Activated CD4-positive, alpha-beta T cell treated with anti-CD3 and anti-CD28 coated beads for 36 hours (primary cell): ENCODE measurements at regions not wholly inside any gene's neighbourhood (a gene's known extent, or its start where the extent isn't known, plus 50 kb on each side); places are given as distances from the start of the nearest gene placed in this dataset.

Experiments used
- ATAC-seq: fragments of 200-7000 bp; cut with Tn5 transposase; one replicate; pipeline ENCODE4 v1.10.0; 2021; ENCODE audit warnings: mild to moderate bottlenecking, moderate library complexity
- CTCF ChIA-PET: fragments of 350-600 bp; sonication (Branson Sonifier 250); formaldehyde crosslinking; loops from one replicate; lab custom pipeline; 2021; ENCODE audit warnings: antibody characterized with exemption; lab: Charles Lee
- POLR2A ChIA-PET: fragments of 350-600 bp; sonication (Branson Sonifier 250); formaldehyde crosslinking; loops from one replicate; lab custom pipeline; 2021; ENCODE audit warnings: antibody characterized with exemption, inconsistent platforms; lab: Charles Lee
- DNase-seq: peaks from one replicate; pipeline ENCODE4 v3.0.0-alpha.2; 2020
- H3K27ac Mint-ChIP-seq: one replicate; pipeline ENCODE4 v1.8.0; 2021; ENCODE audit warnings: mixed read lengths
- H3K27me3 Mint-ChIP-seq: one replicate; pipeline ENCODE4 v1.8.0; 2021; ENCODE audit warnings: mixed read lengths
- H3K36me3 Mint-ChIP-seq: one replicate; pipeline ENCODE4 v1.8.0; 2021; ENCODE audit warnings: low read depth, mixed read lengths
- H3K4me1 Mint-ChIP-seq: one replicate; pipeline ENCODE4 v1.8.0; 2021; ENCODE audit warnings: mixed read lengths
- H3K4me3 Mint-ChIP-seq: one replicate; pipeline ENCODE4 v1.8.0; 2021; ENCODE audit warnings: mild to moderate bottlenecking, moderate library complexity, mixed read lengths
- H3K9me3 Mint-ChIP-seq: one replicate; pipeline ENCODE4 v1.8.0; 2021; ENCODE audit warnings: low read depth, mixed read lengths
- intact Hi-C, 2 experiments: fragments of 100-400 bp; cut with DNase I in 1 of 2; cut with micrococcal nuclease in 1 of 2; formaldehyde crosslinking; loops; one replicate each; pipeline versions ENCODE4 v1.14.2 to v1.15.1; 2022 to 2024; cut with DNase I, micrococcal nuclease

GRCh38 chr1:229984310-229984991 lies 82.6 kb upstream of the GALNT2 start:
- peaks cover 5% of the 10 kb centered on the region for H3K27me3 Mint-ChIP-seq
- H3K27ac Mint-ChIP-seq, result no peak overlapping the region
- CTCF ChIA-PET, result interaction anchor here (0.8 to 0.9 kb wide), 2 partner anchors 21 to 59 kb away, joined by 3 to 4 read pairs; no protein-coding TSS in a partner anchor
- no peaks in the 10 kb centered on the region for H3K4me1 Mint-ChIP-seq
- DNase-seq, result no peak
- no peak for ATAC-seq
- no peak overlapping the region for H3K4me3 Mint-ChIP-seq
- no peaks in the 10 kb centered on the region for H3K36me3 Mint-ChIP-seq
- POLR2A ChIA-PET, result no interaction called here
- no peaks in the 10 kb centered on the region for H3K9me3 Mint-ChIP-seq
- intact Hi-C loops, result no loop called here

DNA sequence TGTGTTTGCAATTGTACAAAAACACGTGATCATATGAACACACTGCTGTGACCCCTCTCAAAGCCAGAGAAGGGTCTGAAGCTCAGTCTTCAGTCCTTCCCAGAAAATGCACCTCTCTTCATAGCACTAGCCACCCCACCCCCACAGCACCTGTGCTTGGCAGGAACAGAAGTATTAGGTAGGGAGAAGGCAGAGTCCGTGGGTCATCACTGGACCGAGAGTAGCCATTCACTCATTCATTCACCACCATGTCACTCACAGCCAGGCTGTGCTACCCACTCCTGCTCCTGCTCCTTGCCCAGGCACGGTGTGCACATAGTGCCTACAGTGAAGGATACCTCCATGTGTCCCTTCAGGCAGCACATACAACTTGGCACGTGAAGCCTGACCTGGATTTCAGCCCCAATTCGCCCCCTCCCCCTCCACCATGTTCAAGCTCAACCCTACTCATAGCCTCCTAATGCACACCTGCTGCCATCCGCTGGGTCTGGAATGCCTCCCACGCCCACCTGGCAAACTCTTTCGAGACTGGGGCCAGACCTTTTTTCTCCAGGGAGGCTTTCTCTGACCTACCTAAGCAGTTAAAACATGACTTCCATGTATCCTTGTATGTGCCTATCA lies 81.9 kb upstream of the GALNT2 start:
- no peak for ATAC-seq
- no peaks in the 10 kb centered on the region for H3K36me3 Mint-ChIP-seq
- ChIA-PET CTCF (no interaction called here), POLR2A (no interaction called here)
- DNase-seq, result no peak
- H3K4me1 Mint-ChIP-seq, result no peaks in the 10 kb centered on the region
- H3K27ac Mint-ChIP-seq, result no peak overlapping the region
- no peak overlapping the region for H3K4me3 Mint-ChIP-seq
- no peaks in the 10 kb centered on the region for H3K9me3 Mint-ChIP-seq
- H3K27me3 Mint-ChIP-seq, result peaks cover 5% of the 10 kb centered on the region
- intact Hi-C loops, result no loop called here

GRCh38 chr1:229985613-229986010 lies 81.4 kb upstream of the GALNT2 start:
- no peaks in the 10 kb centered on the region for H3K36me3 Mint-ChIP-seq
- no peak overlapping the region for H3K27ac Mint-ChIP-seq
- DNase-seq, result no peak
- no peaks in the 10 kb centered on the region for H3K9me3 Mint-ChIP-seq
- no peak for ATAC-seq
- peaks cover 5% of the 10 kb centered on the region for H3K27me3 Mint-ChIP-seq
- CTCF ChIA-PET, result no interaction called here
- H3K4me1 Mint-ChIP-seq, result no peaks in the 10 kb centered on the region
- intact Hi-C loops, result no loop called here
- POLR2A ChIA-PET, result no interaction called here
- H3K4me3 Mint-ChIP-seq, result no peak overlapping the region

GRCh38 chr1:229986737-229987337 lies 80.2 kb upstream of the GALNT2 start:
- CTCF ChIA-PET, result no interaction called here
- Mint-ChIP-seq H3K4me3 (no peak overlapping the region), H3K36me3 (no peaks in the 10 kb centered on the region), H3K4me1 (no peaks in the 10 kb centered on the region), H3K27ac (no peak overlapping the region), H3K9me3 (no peaks in the 10 kb centered on the region), H3K27me3 (peaks cover 5% of the 10 kb centered on the region)
- POLR2A ChIA-PET, result interaction anchor here (0.7 kb wide), 1 partner anchor 85 kb away, joined by 3 read pairs; no protein-coding TSS in a partner anchor
- ATAC-seq (no peak), DNase-seq (no peak)
- intact Hi-C loops, result no loop called here

DNA sequence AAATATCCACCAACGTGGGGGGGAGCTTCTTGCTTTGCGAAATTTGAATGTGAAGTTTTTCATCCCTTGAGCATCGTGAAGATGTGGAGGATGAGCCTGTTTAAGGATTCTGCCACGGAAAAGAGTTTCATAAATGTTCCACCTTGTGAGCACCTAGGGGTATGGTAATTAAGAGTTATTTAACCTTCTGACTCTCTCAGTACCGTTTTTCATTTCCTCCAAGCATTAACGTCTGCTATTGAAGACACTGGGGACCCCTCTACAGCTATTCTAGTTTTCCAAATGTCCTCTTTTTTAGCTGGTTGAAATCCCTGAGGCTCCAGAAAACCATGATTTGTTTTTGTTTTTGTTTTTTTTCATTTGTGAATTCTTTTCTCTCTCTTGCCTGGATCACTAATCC lies 79.1 kb upstream of the GALNT2 start:
- peaks cover 5% of the 10 kb centered on the region for H3K27me3 Mint-ChIP-seq
- H3K9me3 Mint-ChIP-seq, result no peaks in the 10 kb centered on the region
- no peaks in the 10 kb centered on the region for H3K4me1 Mint-ChIP-seq
- intact Hi-C loops, result no loop called here
- DNase-seq (no peak), ATAC-seq (no peak)
- ChIA-PET CTCF (no interaction called here), POLR2A (no interaction called here)
- no peak overlapping the region for H3K27ac Mint-ChIP-seq
- H3K4me3 Mint-ChIP-seq, result no peak overlapping the region
- no peaks in the 10 kb centered on the region for H3K36me3 Mint-ChIP-seq

DNA sequence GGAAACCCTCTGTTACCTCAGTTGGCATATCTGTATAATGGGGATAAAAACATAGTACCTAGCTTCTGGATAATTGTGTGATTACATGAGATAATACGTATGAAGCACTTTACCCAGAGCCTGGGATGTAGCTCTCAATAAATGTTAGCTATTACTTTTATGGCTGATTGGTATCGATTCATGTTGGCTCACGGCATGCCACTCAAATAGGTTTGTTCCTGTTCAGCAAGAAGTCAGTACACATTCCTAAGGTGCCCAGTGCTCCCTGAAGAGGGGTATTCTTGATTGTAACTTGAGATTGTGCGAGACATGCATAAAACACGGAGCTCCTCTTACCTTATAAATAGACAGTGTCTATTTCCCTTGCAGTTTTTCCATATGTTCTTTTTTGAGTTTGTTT lies 78.5 kb upstream of the GALNT2 start:
- Mint-ChIP-seq H3K27me3 (peaks cover 5% of the 10 kb centered on the region), H3K36me3 (no peaks in the 10 kb centered on the region), H3K9me3 (no peaks in the 10 kb centered on the region), H3K27ac (no peak overlapping the region), H3K4me1 (no peaks in the 10 kb centered on the region), H3K4me3 (no peak overlapping the region)
- intact Hi-C loops, result no loop called here
- DNase-seq (no peak), ATAC-seq (no peak)
- CTCF ChIA-PET, result no interaction called here
- POLR2A ChIA-PET, result no interaction called here

- Mint-ChIP-seq H3K36me3 (no peaks in the 10 kb centered on the region), H3K27me3 (peaks cover 3% of the 10 kb centered on the region), H3K4me3 (no peak overlapping the region), H3K9me3 (no peaks in the 10 kb centered on the region), H3K4me1 (no peaks in the 10 kb centered on the region), H3K27ac (no peak overlapping the region)
- POLR2A ChIA-PET, result no interaction called here
- intact Hi-C loops, result no loop called here
- CTCF ChIA-PET, result interaction anchor here (2.5 kb wide), 1 partner anchor 17 kb away, joined by 8 read pairs; no protein-coding TSS in a partner anchor
- ATAC-seq, result no peak
- no peak for DNase-seq
Measured at GRCh38 chr1:229989591-229990248, 77.3 kb upstream of the GALNT2 start.

- no peaks in the 10 kb centered on the region for H3K36me3 Mint-ChIP-seq
- no peak overlapping the region for H3K27ac Mint-ChIP-seq
- peaks cover 3% of the 10 kb centered on the region for H3K27me3 Mint-ChIP-seq
- no peak for DNase-seq
- CTCF ChIA-PET, result interaction anchor here (2.5 kb wide), 1 partner anchor 17 kb away, joined by 8 read pairs; no protein-coding TSS in a partner anchor
- POLR2A ChIA-PET, result no interaction called here
- intact Hi-C loops, result no loop called here
- H3K4me1 Mint-ChIP-seq, result no peaks in the 10 kb centered on the region
- H3K9me3 Mint-ChIP-seq, result no peaks in the 10 kb centered on the region
- ATAC-seq, result no peak
- no peak overlapping the region for H3K4me3 Mint-ChIP-seq
Measured at GRCh38 chr1:229990326-229990725, 76.7 kb upstream of the GALNT2 start.

- H3K4me1 Mint-ChIP-seq, result no peaks in the 10 kb centered on the region
- peaks cover 3% of the 10 kb centered on the region for H3K27me3 Mint-ChIP-seq
- H3K36me3 Mint-ChIP-seq, result no peaks in the 10 kb centered on the region
- no peak overlapping the region for H3K4me3 Mint-ChIP-seq
- intact Hi-C loops, result no loop called here
- DNase-seq, result no peak
- ATAC-seq, result no peak
- POLR2A ChIA-PET, result interaction anchor here (1.0 kb wide), 1 partner anchor 12 kb away, joined by 3 read pairs; no protein-coding TSS in a partner anchor
- H3K9me3 Mint-ChIP-seq, result no peaks in the 10 kb centered on the region
- no peak overlapping the region for H3K27ac Mint-ChIP-seq
- CTCF ChIA-PET, result interaction anchor here (0.7 to 2.5 kb wide), 2 partner anchors 16 to 210 kb away, joined by 3 to 8 read pairs; no protein-coding TSS in a partner anchor
Measured at GRCh38 chr1:229991104-229991513, 75.9 kb upstream of the GALNT2 start.

DNA sequence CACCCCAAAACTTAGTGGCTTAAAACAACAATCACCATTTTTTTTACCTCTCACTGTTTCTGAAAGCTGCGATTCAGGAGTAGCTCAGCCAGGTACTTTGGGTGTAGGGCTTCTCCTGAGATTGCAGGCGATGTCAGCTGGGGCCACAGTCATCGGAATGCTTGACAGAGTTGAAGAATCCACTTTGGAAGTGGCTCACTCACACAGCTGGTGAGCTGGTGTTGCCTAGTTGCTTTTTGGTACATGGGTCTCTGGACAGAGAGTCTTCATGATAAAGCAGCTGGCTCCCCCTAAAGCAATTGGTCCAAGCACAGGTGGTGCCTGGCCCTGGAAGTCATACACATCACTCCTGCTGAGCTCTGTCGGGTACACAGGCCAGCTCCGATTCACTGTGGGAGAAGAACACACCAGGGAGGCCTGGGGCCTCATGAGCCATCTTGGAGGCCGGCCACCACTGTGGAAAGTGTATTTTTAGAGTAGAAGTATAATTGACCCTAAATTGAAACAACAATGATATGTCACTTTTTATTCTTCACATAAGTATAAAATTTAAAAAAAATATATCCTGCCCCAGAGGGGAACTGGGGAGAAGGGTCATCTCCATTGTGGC lies 75.2 kb upstream of the GALNT2 start:
- H3K27me3 Mint-ChIP-seq, result peaks cover 3% of the 10 kb centered on the region
- intact Hi-C loops, result no loop called here
- H3K4me1 Mint-ChIP-seq, result no peaks in the 10 kb centered on the region
- ATAC-seq (no peak), DNase-seq (no peak)
- CTCF ChIA-PET, result interaction anchor here (0.8 to 2.5 kb wide), 2 partner anchors 15 to 1328 kb away, joined by 3 to 8 read pairs; no protein-coding TSS in a partner anchor
- no peak overlapping the region for H3K4me3 Mint-ChIP-seq
- POLR2A ChIA-PET, result interaction anchor here (1.0 kb wide), 1 partner anchor 12 kb away, joined by 3 read pairs; no protein-coding TSS in a partner anchor
- no peak overlapping the region for H3K27ac Mint-ChIP-seq
- no peaks in the 10 kb centered on the region for H3K9me3 Mint-ChIP-seq
- H3K36me3 Mint-ChIP-seq, result no peaks in the 10 kb centered on the region

DNA sequence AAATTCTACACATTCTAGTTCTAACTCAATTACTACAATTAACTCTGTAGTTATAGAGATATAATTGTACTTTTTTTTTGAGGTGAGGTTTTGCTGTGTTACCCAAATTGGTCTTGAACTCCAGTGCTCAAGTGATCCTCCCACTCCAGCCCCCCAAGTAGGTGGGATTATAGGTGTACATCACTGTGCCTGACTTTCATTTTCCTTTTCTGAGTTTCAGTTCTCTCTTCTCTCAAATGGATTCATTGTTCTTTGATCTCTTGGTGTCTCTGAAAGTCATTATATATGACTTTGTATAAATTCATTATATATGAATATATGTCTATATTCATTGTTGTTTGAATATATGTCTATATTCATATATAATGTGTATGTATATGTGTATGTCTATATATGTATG lies 74.0 kb upstream of the GALNT2 start:
- POLR2A ChIA-PET, result no interaction called here
- Mint-ChIP-seq H3K36me3 (no peaks in the 10 kb centered on the region), H3K27me3 (peaks cover 3% of the 10 kb centered on the region), H3K4me3 (no peak overlapping the region), H3K27ac (no peak overlapping the region), H3K9me3 (no peaks in the 10 kb centered on the region), H3K4me1 (no peaks in the 10 kb centered on the region)
- DNase-seq (no peak), ATAC-seq (no peak)
- intact Hi-C loops, result no loop called here
- CTCF ChIA-PET, result interaction anchor here (0.8 kb wide), 1 partner anchor 1329 kb away, joined by 3 read pairs; no protein-coding TSS in a partner anchor
